Astrocyte of the spinal cord (primary cell): ENCODE measurements at regions not wholly inside any gene's neighbourhood (a gene's known extent, or its start where the extent isn't known, plus 50 kb on each side); places are given as distances from the start of the nearest gene placed in this dataset.

ENCODE experiments used
- DNase-seq: peaks from one replicate; pipeline ENCODE4 v3.0.0; 2011; ENCODE audit warnings: low read depth, low spot score
- H3K4me3 ChIP-seq: 2 replicates; pipeline ENCODE4 v1.5.1; 2011; ENCODE audit warnings: low read depth, mild to moderate bottlenecking, low read length, moderate library complexity
- CTCF ChIP-seq: IDR thresholded peaks from 2 replicates; pipeline ENCODE4 v1.5.1; 2012; ENCODE audit warnings: low read depth, mild to moderate bottlenecking, low read length, inconsistent platforms
- in situ Hi-C: cut with HindIII; loops from 2 replicates; pipeline ENCODE4 v1.10.0; 2017; ENCODE audit warnings: low sequenced_read_pairs

GRCh38 chr16:9402293-9402860 is 310.9 kb downstream of the HAPSTR1 start:
- no peak for DNase-seq
- in situ Hi-C loops, result no loop called here
- H3K4me3 ChIP-seq, result no peak overlapping the region
- no peak for TF ChIP-seq CTCF

GRCh38 chr16:9404811-9405210 is 313.4 kb downstream of the HAPSTR1 start:
- no peak for DNase-seq
- no peak for TF ChIP-seq CTCF
- H3K4me3 ChIP-seq, result no peak overlapping the region
- in situ Hi-C loops, result no loop called here

- TF ChIP-seq CTCF, result no peak
- DNase-seq, result no peak
- in situ Hi-C loops, result no loop called here
- H3K4me3 ChIP-seq, result no peak overlapping the region
Observed at GRCh38 chr16:9406038-9406712, 314.7 kb downstream of the HAPSTR1 start.

GRCh38 chr16:9407206-9407758 is 315.8 kb downstream of the HAPSTR1 start:
- in situ Hi-C loops, result no loop called here

GRCh38 chr16:9408297-9408878 is 316.9 kb downstream of the HAPSTR1 start:
- no peak overlapping the region for H3K4me3 ChIP-seq
- in situ Hi-C loops, result no loop called here
- DNase-seq, result no peak
- no peak for TF ChIP-seq CTCF

More at GRCh38 chr16:9407206-9407758, 315.8 kb downstream of the HAPSTR1 start:
- no peak overlapping the region for H3K4me3 ChIP-seq
- no peak for DNase-seq
- TF ChIP-seq CTCF, result no peak

- no peak overlapping the region for H3K4me3 ChIP-seq
- in situ Hi-C loops, result no loop called here
- no peak for TF ChIP-seq CTCF
- DNase-seq, result no peak
Observed at GRCh38 chr16:9409560-9410493, 318.4 kb downstream of the HAPSTR1 start.
